Panc1 (cell line): ENCODE measurements at regions not wholly inside any gene's neighbourhood (a gene's known extent, or its start where the extent isn't known, plus 50 kb on each side); places are given as distances from the start of the nearest gene placed in this dataset.

Experiments used
- ATAC-seq: fragments of 200-7000 bp; cut with Tn5 transposase; 2 replicates; pipeline ENCODE4 v1.9.1; 2020; ENCODE audit warnings: mild to moderate bottlenecking, moderate library complexity
- BruUV-seq: library from RNA; stranded (reverse); fragments of 400-500 nt; replicated peaks from 2 replicates; lab custom pipeline; 2021; lab: Mats Ljungman, UMichigan
- CTCF ChIA-PET: fragments of 300-600 bp; sonication (Branson Sonifier 250); formaldehyde crosslinking; loops from one replicate; lab custom pipeline; 2022; ENCODE audit warnings: antibody characterized with exemption; lab: Charles Lee
- POLR2A ChIA-PET: fragments of 300-600 bp; sonication (Branson Sonifier 250); formaldehyde crosslinking; loops from one replicate; lab custom pipeline; 2022; ENCODE audit warnings: antibody characterized with exemption; lab: Charles Lee
- DNase-seq: peaks from one replicate; pipeline ENCODE4 v3.0.0-alpha.2; 2010; ENCODE audit warnings: low read depth, low spot score
- H3K27ac ChIP-seq: 2 replicates; pipeline ENCODE4 v1.5.1; 2011; ENCODE audit warnings: mild to moderate bottlenecking, low read length, inconsistent platforms
- H3K27me3 ChIP-seq: fragments of 200-500 bp; sonication (Bioruptor generic); 2 replicates; pipeline ENCODE4 v1.6.0; 2014; ENCODE audit warnings: low read length, inconsistent platforms; ENCODE audit not compliant: control insufficient read depth, insufficient read depth
- H3K36me3 ChIP-seq: fragments of 200-500 bp; sonication (Bioruptor generic); 2 replicates; pipeline ENCODE4 v1.5.1; 2014; ENCODE audit warnings: inconsistent platforms, mild to moderate bottlenecking, low read length, moderate library complexity; ENCODE audit not compliant: control insufficient read depth, insufficient read depth
- H3K4me1 ChIP-seq: 2 replicates; pipeline ENCODE4 v1.5.1; 2011; ENCODE audit warnings: inconsistent platforms, mild to moderate bottlenecking, low read length, moderate library complexity; ENCODE audit not compliant: control insufficient read depth, insufficient read depth
- H3K4me3 ChIP-seq, 2 experiments: 2 replicates each; pipeline ENCODE4 v1.5.1; 2011 to 2012; ENCODE audit warnings: low read depth in 2 of 2, low read length in 2 of 2, mild to moderate bottlenecking in 2 of 2, inconsistent platforms in 1 of 2, moderate library complexity in 1 of 2
- H3K9me3 ChIP-seq: fragments of 200-500 bp; sonication (Bioruptor generic); 2 replicates; pipeline ENCODE4 v1.5.1; 2014; ENCODE audit warnings: low read depth, mild to moderate bottlenecking, inconsistent platforms, low read length, moderate library complexity; ENCODE audit not compliant: control insufficient read depth, insufficient read depth
- POLR2AphosphoS5 ChIP-seq: IDR thresholded peaks from 2 replicates; pipeline ENCODE4 v1.6.1; 2012; ENCODE audit warnings: mild to moderate bottlenecking, low read depth, low read length, moderate library complexity
- SIN3A ChIP-seq: IDR thresholded peaks from 2 replicates; pipeline ENCODE4 v1.6.1; 2012; ENCODE audit warnings: low read depth, mild to moderate bottlenecking, low read length, moderate library complexity, borderline replicate concordance; ENCODE audit not compliant: insufficient read depth
- TCF7L2 ChIP-seq: IDR thresholded peaks from 2 replicates; pipeline ENCODE4 v1.6.1; 2011; ENCODE audit warnings: mild to moderate bottlenecking, low read depth, low read length, inconsistent platforms
- in situ Hi-C: cut with HindIII; loops from 2 replicates; pipeline ENCODE4 v1.10.0; 2016; ENCODE audit warnings: low sequenced_read_pairs, low pct_unique_long_range_greater_than_20kb
- intact Hi-C: fragments of 100-400 bp; cut with micrococcal nuclease; formaldehyde crosslinking; loops from one replicate; pipeline ENCODE4 v1.10.0; 2022; ENCODE audit not compliant: unreplicated experiment
- TF ChIP-seq, protein P1 (sequence below): fragments of 450-650 bp; IDR thresholded peaks from 2 replicates; pipeline ENCODE4 v1.5.1; 2017; ENCODE audit warnings: mild to moderate bottlenecking
- TF ChIP-seq, protein P2 (sequence below), 2 experiments: IDR thresholded peaks; 2 replicates each; pipeline ENCODE4 v1.6.1; 2011 to 2012; ENCODE audit warnings: low read depth in 2 of 2, control low read depth in 1 of 2, low read length in 1 of 2, mild to moderate bottlenecking in 1 of 2, moderate library complexity in 1 of 2; ENCODE audit not compliant: insufficient read depth in 1 of 2

DNA sequence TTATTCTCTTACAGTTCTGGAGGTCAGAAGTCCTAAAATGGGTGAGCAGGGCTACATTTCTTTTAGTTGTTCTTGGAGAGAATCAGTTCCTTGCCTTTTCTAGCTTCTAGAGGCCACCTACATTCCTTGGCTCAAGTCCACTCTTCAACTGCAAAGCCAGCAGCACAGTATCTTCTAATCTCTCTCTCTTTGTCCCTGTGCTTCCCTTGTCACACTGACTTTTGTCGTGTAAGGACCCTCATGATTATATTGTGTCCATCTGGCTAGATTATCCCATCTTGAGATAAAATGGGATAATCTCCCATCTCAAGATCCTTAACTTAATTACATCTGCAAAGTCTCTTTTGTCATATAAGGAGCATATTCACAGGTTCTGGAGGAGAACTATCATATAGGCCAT lies 359.0 kb downstream of the ADRA2A start:
- in situ Hi-C loops: no loop called here
- TF ChIP-seq, protein P1, sequence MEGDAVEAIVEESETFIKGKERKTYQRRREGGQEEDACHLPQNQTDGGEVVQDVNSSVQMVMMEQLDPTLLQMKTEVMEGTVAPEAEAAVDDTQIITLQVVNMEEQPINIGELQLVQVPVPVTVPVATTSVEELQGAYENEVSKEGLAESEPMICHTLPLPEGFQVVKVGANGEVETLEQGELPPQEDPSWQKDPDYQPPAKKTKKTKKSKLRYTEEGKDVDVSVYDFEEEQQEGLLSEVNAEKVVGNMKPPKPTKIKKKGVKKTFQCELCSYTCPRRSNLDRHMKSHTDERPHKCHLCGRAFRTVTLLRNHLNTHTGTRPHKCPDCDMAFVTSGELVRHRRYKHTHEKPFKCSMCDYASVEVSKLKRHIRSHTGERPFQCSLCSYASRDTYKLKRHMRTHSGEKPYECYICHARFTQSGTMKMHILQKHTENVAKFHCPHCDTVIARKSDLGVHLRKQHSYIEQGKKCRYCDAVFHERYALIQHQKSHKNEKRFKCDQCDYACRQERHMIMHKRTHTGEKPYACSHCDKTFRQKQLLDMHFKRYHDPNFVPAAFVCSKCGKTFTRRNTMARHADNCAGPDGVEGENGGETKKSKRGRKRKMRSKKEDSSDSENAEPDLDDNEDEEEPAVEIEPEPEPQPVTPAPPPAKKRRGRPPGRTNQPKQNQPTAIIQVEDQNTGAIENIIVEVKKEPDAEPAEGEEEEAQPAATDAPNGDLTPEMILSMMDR: no peak
- TF ChIP-seq TCF7L2: no peak
- TF ChIP-seq SIN3A: no peak
- TF ChIP-seq, protein P2, sequence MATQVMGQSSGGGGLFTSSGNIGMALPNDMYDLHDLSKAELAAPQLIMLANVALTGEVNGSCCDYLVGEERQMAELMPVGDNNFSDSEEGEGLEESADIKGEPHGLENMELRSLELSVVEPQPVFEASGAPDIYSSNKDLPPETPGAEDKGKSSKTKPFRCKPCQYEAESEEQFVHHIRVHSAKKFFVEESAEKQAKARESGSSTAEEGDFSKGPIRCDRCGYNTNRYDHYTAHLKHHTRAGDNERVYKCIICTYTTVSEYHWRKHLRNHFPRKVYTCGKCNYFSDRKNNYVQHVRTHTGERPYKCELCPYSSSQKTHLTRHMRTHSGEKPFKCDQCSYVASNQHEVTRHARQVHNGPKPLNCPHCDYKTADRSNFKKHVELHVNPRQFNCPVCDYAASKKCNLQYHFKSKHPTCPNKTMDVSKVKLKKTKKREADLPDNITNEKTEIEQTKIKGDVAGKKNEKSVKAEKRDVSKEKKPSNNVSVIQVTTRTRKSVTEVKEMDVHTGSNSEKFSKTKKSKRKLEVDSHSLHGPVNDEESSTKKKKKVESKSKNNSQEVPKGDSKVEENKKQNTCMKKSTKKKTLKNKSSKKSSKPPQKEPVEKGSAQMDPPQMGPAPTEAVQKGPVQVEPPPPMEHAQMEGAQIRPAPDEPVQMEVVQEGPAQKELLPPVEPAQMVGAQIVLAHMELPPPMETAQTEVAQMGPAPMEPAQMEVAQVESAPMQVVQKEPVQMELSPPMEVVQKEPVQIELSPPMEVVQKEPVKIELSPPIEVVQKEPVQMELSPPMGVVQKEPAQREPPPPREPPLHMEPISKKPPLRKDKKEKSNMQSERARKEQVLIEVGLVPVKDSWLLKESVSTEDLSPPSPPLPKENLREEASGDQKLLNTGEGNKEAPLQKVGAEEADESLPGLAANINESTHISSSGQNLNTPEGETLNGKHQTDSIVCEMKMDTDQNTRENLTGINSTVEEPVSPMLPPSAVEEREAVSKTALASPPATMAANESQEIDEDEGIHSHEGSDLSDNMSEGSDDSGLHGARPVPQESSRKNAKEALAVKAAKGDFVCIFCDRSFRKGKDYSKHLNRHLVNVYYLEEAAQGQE (IDR thresholded peaks at IDR 0.05; ENCODE audit: insufficient read depth in 1 of 2, low read depth in 2 of 2, low read length in 1 of 2): no peak
- no peak for TF ChIP-seq POLR2AphosphoS5
- intact Hi-C loops: no loop called here
- Histone ChIP-seq H3K4me1 (no peaks in the 10 kb centered on the region), H3K36me3 (no peaks in the 10 kb centered on the region), H3K4me3 (no peak overlapping the region), H3K9me3 (no peaks in the 10 kb centered on the region), H3K27ac (no peak overlapping the region), H3K27me3 (no peaks in the 10 kb centered on the region)
- DNase-seq: no peak
- POLR2A ChIA-PET: no interaction called here
- ATAC-seq: no peak
- CTCF ChIA-PET: no interaction called here
- BruUV-seq: no TSS peak

DNA sequence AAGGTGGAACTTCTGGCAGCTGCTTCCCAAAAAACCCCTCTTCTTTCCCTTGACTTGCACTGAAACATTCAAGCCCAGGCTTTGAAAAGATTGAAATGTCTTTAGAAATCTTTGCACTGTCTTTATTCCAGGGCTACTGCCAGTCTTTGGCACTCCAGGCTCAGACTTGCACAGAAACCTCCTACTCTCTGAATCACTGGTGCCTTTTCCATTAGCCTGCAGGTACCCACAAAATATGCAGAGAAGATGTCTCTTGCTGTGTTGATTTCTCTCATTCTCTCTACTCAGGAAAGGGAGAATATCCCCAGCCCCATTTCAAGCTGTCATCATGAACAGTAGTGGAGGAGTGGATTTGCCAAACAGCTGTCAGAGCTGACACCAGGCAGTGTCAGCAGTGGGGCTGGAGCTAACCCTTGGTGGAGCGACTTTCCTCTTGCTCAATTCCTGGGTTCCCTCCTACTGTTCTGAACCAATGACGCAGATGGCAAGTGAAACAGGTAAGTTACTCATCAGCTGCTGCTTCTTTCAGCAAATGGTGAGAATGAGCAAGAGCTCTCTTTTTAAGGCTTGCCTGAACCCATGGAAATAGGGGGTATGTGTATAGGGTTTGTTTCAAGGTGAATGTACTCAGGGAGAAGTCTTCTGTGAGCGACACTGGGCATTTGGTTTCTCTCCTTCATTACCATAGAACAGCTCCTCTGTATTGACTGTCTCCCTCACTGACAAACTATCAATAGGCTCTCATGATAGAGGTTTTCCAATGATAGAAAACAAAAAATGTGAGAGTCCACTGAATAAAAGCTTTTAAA lies 362.4 kb downstream of the ADRA2A start:
- no peak for ATAC-seq
- intact Hi-C loops: no loop called here
- TF ChIP-seq TCF7L2: no peak
- TF ChIP-seq, protein P1: no peak
- no peak for TF ChIP-seq SIN3A
- TF ChIP-seq, protein P2 (IDR thresholded peaks at IDR 0.05; ENCODE audit: insufficient read depth in 1 of 2, low read depth in 2 of 2, low read length in 1 of 2): no peak
- no peak for TF ChIP-seq POLR2AphosphoS5
- H3K27me3 ChIP-seq: no peaks in the 10 kb centered on the region
- DNase-seq: no peak
- H3K36me3 ChIP-seq: no peaks in the 10 kb centered on the region
- ChIA-PET CTCF (no interaction called here), POLR2A (no interaction called here)
- H3K4me3 ChIP-seq: no peak overlapping the region
- no peak overlapping the region for H3K27ac ChIP-seq
- H3K9me3 ChIP-seq: no peaks in the 10 kb centered on the region
- in situ Hi-C loops: no loop called here
- no TSS peak for BruUV-seq
- no peaks in the 10 kb centered on the region for H3K4me1 ChIP-seq
